Activated naive CD4-positive, alpha-beta T cell treated with anti-CD3 and anti-CD28 coated beads for 36 hours (primary cell): ENCODE measurements at regions not wholly inside any gene's neighbourhood (a gene's known extent, or its start where the extent isn't known, plus 50 kb on each side); places are given as distances from the start of the nearest gene placed in this dataset.
"Not testable (repeated sequence)": the region's sequence is repeated elsewhere in the genome, so short reads cannot be mapped to it uniquely, and the experiment has no call there.

Experiments
- CTCF ChIA-PET: fragments of 350-600 bp; sonication (Branson Sonifier 250); formaldehyde crosslinking; loops from one replicate; lab custom pipeline; 2021; ENCODE audit warnings: antibody characterized with exemption; lab: Charles Lee
- DNase-seq: peaks from one replicate; pipeline ENCODE4 v3.0.0-alpha.2; 2020
- H3K27ac Mint-ChIP-seq: one replicate; pipeline ENCODE4 v1.8.0; 2021; ENCODE audit warnings: mild to moderate bottlenecking, mixed read lengths
- H3K27me3 Mint-ChIP-seq: one replicate; pipeline ENCODE4 v1.8.0; 2021; ENCODE audit warnings: low read depth, mixed read lengths
- H3K36me3 Mint-ChIP-seq: one replicate; pipeline ENCODE4 v1.8.0; 2021; ENCODE audit warnings: low read depth, mixed read lengths
- H3K4me1 Mint-ChIP-seq: one replicate; pipeline ENCODE4 v1.8.0; 2021; ENCODE audit warnings: low read depth, mixed read lengths
- H3K4me3 Mint-ChIP-seq: one replicate; pipeline ENCODE4 v1.8.0; 2021; ENCODE audit warnings: mild to moderate bottlenecking, moderate library complexity, mixed read lengths
- H3K9me3 Mint-ChIP-seq: one replicate; pipeline ENCODE4 v1.8.0; 2021; ENCODE audit warnings: mixed read lengths
- intact Hi-C: fragments of 100-400 bp; cut with micrococcal nuclease; formaldehyde crosslinking; loops from one replicate; pipeline ENCODE4 v1.15.1; 2023

DNA sequence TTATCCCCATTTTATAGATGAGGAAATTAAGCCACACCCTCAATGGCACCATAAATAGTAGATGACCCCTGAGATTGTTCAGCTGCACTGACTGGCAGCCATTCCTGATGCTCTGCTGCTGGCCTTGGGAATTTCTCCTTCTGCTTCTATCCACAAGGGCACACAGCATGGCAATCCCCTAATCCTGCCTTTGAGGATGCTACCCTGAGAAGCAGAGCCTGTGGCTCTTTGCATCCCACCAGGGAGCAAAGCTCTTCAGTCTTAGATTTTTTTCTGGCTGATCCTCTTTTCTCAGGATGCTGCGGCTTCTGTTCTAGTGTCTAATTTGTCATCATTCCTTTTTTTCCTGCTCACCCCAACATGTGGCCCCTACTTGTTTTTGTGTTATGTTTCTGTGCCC lies 114.8 kb downstream of the TMX1 start:
- Mint-ChIP-seq H3K27me3 (no peaks in the 10 kb centered on the region), H3K36me3 (no peaks in the 10 kb centered on the region), H3K4me3 (no peak overlapping the region), H3K4me1 (no peaks in the 10 kb centered on the region), H3K27ac (no peak overlapping the region), H3K9me3 (no peaks in the 10 kb centered on the region)
- CTCF ChIA-PET, result interaction anchor here (1.3 kb wide), 1 partner anchor 71 kb away, joined by 4 read pairs; no protein-coding TSS in a partner anchor
- DNase-seq, result no peak
- intact Hi-C loops, result no loop called here

DNA sequence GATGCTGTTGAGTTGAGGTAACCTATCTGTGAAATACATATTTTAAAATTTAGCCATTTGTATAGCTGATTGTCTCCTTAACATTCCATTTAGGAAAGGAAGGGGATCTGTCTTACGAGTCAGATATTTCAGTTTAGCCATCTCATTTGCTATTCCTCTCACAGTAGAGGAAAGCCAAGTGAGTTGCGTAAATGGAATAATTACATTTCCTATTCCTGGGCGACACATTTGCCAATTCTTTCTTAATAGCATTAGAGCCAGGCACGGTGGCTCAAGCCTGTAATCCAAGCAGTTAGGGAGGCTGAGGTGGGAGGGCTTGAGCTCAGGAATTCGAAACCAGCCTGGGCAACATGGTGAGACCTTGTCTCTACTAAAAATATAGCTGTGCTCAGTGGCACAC lies 116.3 kb downstream of the TMX1 start:
- CTCF ChIA-PET, result no interaction called here
- Mint-ChIP-seq H3K9me3 (no peaks in the 10 kb centered on the region), H3K4me1 (no peaks in the 10 kb centered on the region), H3K27ac (no peak overlapping the region), H3K27me3 (no peaks in the 10 kb centered on the region), H3K36me3 (no peaks in the 10 kb centered on the region), H3K4me3 (no peak overlapping the region)
- DNase-seq, result no peak
- intact Hi-C loops, result no loop called here

DNA sequence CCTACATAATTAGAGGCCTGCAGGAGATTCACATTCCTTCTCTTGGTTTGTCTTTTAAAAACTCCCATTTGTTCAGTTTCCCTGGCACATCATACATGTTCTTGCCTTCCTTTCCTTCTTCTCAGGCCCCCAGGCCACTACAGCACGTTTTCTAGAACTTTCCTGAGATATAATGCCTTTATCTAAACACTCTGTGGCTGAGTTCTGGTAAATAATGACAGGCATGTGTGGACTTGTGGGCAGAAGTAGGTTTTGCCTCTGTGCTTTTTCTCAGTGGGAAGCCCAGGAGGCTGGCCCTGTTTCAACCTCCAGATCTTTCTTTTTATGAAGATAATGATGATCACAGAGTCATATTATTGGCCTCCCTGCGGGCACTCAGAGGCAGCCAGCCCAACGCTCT lies 117.2 kb downstream of the TMX1 start:
- DNase-seq, result no peak
- no peak overlapping the region for H3K27ac Mint-ChIP-seq
- H3K4me1 Mint-ChIP-seq, result no peaks in the 10 kb centered on the region
- H3K4me3 Mint-ChIP-seq, result no peak overlapping the region
- CTCF ChIA-PET, result no interaction called here
- intact Hi-C loops, result no loop called here
- H3K36me3 Mint-ChIP-seq, result no peaks in the 10 kb centered on the region
- H3K27me3 Mint-ChIP-seq, result no peaks in the 10 kb centered on the region
- no peaks in the 10 kb centered on the region for H3K9me3 Mint-ChIP-seq

DNA sequence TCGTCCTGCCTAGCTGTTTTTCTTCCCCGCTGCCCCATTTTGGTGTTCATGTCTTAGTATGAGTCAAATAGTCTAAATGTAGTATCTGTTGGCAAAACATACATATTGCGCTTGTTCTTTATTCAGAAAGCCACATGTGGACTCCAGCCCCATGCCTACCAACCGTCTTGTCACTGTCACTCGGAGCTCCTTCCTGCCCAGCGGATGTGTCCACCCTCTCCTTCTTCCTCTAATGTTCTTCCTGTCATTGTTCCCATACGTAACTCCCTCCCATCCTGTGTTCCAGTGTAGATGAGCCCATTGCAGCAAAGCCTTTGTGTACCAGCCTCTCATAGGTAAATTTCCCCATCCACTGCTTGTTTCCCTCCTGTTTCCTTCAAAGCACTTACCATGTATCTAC lies 120.5 kb downstream of the TMX1 start:
- H3K4me1 Mint-ChIP-seq, result no peaks in the 10 kb centered on the region
- H3K27ac Mint-ChIP-seq, result no peak overlapping the region
- H3K9me3 Mint-ChIP-seq, result no peaks in the 10 kb centered on the region
- no peak overlapping the region for H3K4me3 Mint-ChIP-seq
- no peak for DNase-seq
- no peaks in the 10 kb centered on the region for H3K36me3 Mint-ChIP-seq
- no peaks in the 10 kb centered on the region for H3K27me3 Mint-ChIP-seq
- intact Hi-C loops, result loop anchor here (5.0 kb wide), 1 partner anchor 78 kb away; no protein-coding TSS in a partner anchor
- CTCF ChIA-PET, result no interaction called here

DNA sequence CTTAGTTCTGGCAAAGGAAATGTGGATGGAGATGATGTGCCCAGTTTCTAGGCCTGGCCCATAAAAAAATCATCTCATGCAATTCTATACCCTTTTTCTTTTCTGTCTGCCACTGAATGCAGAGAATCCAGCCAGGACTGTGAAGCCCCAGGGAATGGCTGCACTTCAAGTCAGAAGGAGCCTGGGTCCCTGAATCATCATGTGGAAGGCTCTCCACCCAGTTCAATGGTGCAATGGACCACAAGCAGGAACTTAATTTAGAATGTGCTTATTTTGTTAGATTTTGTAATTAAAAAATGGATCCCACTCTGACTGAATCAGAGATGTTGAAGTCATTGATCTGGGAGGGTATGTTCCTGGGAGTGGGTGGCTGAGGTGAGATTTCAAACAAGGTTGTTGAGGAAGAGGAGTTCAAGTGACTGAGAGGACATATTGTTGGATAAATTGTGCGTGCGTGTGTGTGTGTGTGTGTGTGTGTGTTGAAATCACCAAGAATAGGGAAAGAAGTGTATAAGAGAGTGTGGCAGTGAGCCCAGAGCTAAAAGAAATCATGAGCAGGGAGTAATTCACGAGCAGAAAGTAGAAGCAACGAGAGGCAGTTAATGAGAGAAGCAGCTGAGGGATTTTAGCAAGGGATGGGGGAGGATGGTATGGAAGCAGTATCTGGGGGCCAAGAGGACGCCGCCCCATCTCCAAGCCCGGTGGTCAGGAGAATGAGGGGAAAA lies 125.4 kb downstream of the TMX1 start:
- Mint-ChIP-seq H3K36me3 (no peaks in the 10 kb centered on the region), H3K4me1 (no peaks in the 10 kb centered on the region), H3K4me3 (no peak overlapping the region), H3K9me3 (no peaks in the 10 kb centered on the region), H3K27ac (no peak overlapping the region), H3K27me3 (peaks cover 2% of the 10 kb centered on the region)
- CTCF ChIA-PET, result no interaction called here
- intact Hi-C loops, result no loop called here
- DNase-seq, result no peak

DNA sequence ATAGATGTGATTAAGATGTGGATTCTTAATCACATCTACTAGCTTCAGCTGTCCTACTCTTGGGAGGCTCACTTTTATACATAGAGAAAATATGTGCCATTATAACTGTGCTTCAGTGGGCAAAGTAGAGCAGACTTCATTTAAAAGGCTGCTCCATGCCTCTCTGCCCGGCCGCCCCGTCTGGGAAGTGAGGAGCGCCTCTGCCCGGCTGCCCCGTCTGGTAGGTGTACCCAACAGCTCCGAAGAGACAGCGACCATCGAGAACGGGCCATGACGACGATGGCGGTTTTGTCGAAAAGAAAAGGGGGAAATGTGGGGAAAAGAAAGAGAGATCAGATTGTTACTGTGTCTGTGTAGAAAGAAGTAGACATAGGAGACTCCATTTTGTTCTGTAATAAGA lies 126.4 kb downstream of the TMX1 start:
- H3K36me3 Mint-ChIP-seq, H3K27ac Mint-ChIP-seq, H3K4me1 Mint-ChIP-seq, intact Hi-C loops, H3K4me3 Mint-ChIP-seq, H3K27me3 Mint-ChIP-seq, H3K9me3 Mint-ChIP-seq, CTCF ChIA-PET, DNase-seq: not testable (repeated sequence)

DNA sequence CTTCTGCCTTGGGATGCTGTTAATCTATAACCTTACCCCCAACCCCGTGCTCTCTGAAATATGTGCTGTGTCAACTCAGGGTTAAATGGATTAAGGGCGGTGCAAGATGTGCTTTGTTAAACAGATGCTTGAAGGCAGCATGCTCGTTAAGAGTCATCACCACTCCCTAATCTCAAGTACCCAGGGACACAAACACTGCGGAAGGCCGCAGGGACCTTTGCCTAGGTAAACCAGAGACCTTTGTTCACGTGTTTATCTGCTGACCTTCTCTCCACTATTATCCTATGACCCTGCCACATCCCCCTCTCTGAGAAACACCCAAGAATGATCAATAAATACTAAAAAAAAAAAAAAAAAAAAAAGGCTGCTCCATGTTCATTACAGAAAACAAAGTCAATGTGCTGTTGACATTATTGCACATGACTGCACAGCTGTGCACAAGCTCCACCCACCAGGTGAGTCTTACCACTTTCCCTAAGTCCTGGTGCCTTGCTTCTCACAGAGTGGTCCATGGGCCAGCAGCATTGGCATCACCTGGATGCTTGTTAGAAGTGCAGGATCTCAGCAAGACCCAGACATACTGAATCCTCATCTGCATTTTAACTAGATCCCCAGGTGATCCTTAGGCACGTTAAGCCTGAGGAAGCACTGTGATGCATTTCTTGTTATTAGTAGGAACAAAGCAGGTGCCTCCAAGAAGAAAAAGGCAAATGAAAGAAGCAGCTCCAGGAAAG lies 127.0 kb downstream of the TMX1 start:
- H3K4me1 Mint-ChIP-seq, CTCF ChIA-PET, H3K27ac Mint-ChIP-seq, H3K36me3 Mint-ChIP-seq, intact Hi-C loops, H3K27me3 Mint-ChIP-seq, H3K9me3 Mint-ChIP-seq, H3K4me3 Mint-ChIP-seq, DNase-seq: not testable (repeated sequence)

DNA sequence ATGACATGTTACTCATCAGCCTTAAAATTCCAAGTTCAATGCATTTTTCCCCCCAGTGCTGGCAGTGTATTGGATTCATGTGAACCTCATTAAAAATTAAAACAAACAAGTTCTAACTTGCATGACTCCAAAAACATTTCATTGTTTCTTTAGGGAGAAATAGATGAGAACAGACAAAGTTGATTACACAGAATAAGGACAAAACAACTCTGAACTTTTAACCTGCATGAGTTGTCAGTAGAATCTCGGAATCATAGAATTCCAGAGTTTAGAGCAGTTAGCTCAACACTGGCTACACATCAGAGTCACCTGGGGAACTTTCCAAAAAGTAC lies 127.5 kb downstream of the TMX1 start:
- no peak for DNase-seq
- H3K4me1 Mint-ChIP-seq, result no peaks in the 10 kb centered on the region
- H3K36me3 Mint-ChIP-seq, result no peaks in the 10 kb centered on the region
- no peaks in the 10 kb centered on the region for H3K9me3 Mint-ChIP-seq
- intact Hi-C loops, result no loop called here
- H3K4me3 Mint-ChIP-seq, result no peak overlapping the region
- peaks cover 2% of the 10 kb centered on the region for H3K27me3 Mint-ChIP-seq
- H3K27ac Mint-ChIP-seq, result no peak overlapping the region
- CTCF ChIA-PET, result no interaction called here

DNA sequence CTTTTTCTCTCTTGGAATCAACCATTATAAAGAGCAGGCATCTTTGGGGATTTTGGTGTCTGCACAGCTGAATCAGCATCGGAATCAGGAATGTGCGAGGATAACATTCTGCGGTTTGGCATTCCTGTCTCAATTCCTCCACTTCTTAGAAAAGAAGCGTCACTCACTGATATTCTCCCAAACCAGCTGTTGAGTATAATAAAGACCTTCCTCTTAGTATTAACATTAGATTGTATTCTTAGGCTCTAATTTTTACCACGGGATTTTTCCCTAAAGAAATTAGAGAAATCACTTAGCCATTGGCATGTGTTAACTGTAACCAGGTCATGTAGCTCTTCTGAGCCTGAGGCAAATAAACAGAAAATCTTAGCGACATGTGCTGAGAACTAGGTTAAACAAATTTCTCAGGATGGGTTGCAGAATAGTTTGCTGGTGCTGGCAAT lies 128.7 kb downstream of the TMX1 start:
- intact Hi-C loops, result no loop called here
- no peaks in the 10 kb centered on the region for H3K36me3 Mint-ChIP-seq
- DNase-seq, result no peak
- H3K4me3 Mint-ChIP-seq, result no peak overlapping the region
- H3K27ac Mint-ChIP-seq, result no peak overlapping the region
- H3K27me3 Mint-ChIP-seq, result peaks cover 2% of the 10 kb centered on the region
- CTCF ChIA-PET, result interaction anchor here (1.1 to 4.6 kb wide), 3 partner anchors 37 to 409 kb away, joined by 3 to 45 read pairs (median 3); no protein-coding TSS in a partner anchor
- no peaks in the 10 kb centered on the region for H3K9me3 Mint-ChIP-seq
- no peaks in the 10 kb centered on the region for H3K4me1 Mint-ChIP-seq

DNA sequence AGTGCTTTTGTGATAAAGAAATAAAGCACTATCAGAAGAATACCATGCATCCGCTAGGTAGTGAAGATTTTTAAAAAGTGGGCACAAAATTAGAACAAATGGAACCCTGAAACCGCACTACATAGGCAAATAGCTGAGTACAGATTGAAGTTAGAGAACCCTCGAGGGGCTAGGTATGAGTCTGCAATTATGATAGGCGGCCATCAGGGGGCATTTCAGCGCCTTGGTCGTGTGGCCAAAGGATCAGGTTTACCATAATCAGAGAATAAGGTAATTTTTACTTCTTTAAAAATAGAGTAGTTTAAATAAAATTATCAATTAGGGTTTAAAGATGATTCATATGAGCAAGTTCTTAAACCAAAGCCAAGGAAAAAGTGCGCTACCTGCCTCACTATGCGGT lies 129.8 kb downstream of the TMX1 start:
- peak; percentile 50 for DNase-seq
- no peak overlapping the region for H3K4me3 Mint-ChIP-seq
- CTCF ChIA-PET, result interaction anchor here (1.2 to 4.6 kb wide), 5 partner anchors 10 to 408 kb away, joined by 3 to 45 read pairs (median 4); no protein-coding TSS in a partner anchor
- H3K27me3 Mint-ChIP-seq, result peaks cover 2% of the 10 kb centered on the region
- no peaks in the 10 kb centered on the region for H3K9me3 Mint-ChIP-seq
- no peak overlapping the region for H3K27ac Mint-ChIP-seq
- intact Hi-C loops, result loop anchor here (1.0 to 5.0 kb wide), 4 partner anchors 282 to 410 kb away; partner anchors contain the start of gene FRMD6
- no peaks in the 10 kb centered on the region for H3K4me1 Mint-ChIP-seq
- no peaks in the 10 kb centered on the region for H3K36me3 Mint-ChIP-seq

DNA sequence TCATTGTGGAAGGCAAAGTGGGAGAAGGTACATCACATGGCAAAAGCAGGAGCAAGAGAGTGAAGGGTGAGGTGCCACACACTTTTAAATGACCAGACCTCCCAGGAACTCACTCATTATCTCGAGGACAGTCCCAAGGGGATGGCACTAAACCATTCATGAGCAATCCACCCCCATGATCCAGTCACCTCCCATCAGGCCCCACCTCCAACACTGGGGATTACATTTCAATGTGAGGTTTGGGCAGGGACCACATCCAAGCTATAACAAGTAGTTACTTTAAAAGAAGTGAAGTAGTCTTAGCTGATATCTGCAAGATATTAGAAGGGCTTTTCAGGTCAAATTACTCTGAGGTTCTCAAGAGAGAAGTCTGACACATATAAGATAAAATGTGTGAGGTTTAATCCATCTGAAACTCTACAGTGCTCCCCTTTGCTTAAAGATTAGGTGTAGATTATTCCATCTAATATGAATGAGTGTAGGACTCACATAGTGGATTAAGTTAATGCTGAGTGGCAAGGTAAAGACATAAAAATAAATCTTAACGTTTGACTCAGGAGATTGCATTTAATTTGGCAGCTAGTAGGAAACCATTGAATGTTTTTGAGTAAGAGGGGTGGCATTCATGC lies 130.8 kb downstream of the TMX1 start:
- DNase-seq, result no peak
- Mint-ChIP-seq H3K27me3 (peaks cover 2% of the 10 kb centered on the region), H3K36me3 (no peaks in the 10 kb centered on the region), H3K4me1 (no peaks in the 10 kb centered on the region), H3K27ac (no peak overlapping the region), H3K9me3 (no peaks in the 10 kb centered on the region), H3K4me3 (no peak overlapping the region)
- CTCF ChIA-PET, result interaction anchor here (1.0 to 4.6 kb wide), 5 partner anchors 20 to 407 kb away, joined by 4 to 45 read pairs (median 4); no protein-coding TSS in a partner anchor
- intact Hi-C loops, result loop anchor here (1.0 to 5.0 kb wide), 4 partner anchors 281 to 409 kb away; partner anchors contain the start of gene FRMD6

DNA sequence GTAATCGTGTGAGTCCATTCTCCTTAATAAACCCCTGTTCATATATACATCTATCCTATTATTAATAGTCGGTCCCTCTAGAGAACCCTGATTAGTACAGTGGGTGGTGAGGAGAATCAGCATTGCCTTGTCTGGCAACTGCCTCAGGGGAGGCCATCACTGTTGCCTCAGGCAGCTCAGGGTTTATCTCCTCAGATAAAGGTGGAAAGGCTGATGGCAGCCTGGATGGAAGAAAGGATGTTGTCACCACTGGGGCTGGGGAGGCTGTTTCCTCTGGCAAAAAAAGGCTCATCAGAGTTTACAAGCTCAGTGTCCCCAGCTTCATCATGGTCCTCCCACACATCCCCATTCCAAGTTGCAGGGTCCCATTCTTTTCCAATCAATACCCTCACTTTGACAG lies 137.1 kb downstream of the TMX1 start:
- H3K36me3 Mint-ChIP-seq, H3K4me3 Mint-ChIP-seq, H3K9me3 Mint-ChIP-seq, intact Hi-C loops, H3K4me1 Mint-ChIP-seq, DNase-seq, H3K27me3 Mint-ChIP-seq, H3K27ac Mint-ChIP-seq: not testable (repeated sequence)
- CTCF ChIA-PET, result interaction anchor here (0.6 kb wide), 1 partner anchor 221 kb away, joined by 3 read pairs; no protein-coding TSS in a partner anchor
